Thoracic aorta (tissue), 2 donors: ENCODE measurements at regions not wholly inside any gene's neighbourhood (a gene's known extent, or its start where the extent isn't known, plus 50 kb on each side); places are given as distances from the start of the nearest gene placed in this dataset.

Experiments
- ATAC-seq: fragments of 150-250 bp; one replicate; pipeline ENCODE4 v1.8.0; 2017; ENCODE audit warnings: low read depth; ENCODE audit not compliant: insufficient number of reproducible peaks, low FRiP score
- DNase-seq: peaks from one replicate; pipeline ENCODE4 v3.0.0-alpha.2; 2020; ENCODE audit warnings: low spot score
- H3K27ac ChIP-seq, 2 donors: fragments of 200-600 bp; sonication (generic); 1 replicate in 1 of 2; 2 replicates in 1 of 2; pipeline ENCODE4 v1.5.1; 2016; ENCODE audit warnings: mild to moderate bottlenecking in 2 of 2, moderate library complexity in 2 of 2
- H3K27me3 ChIP-seq: fragments of 200-600 bp; sonication (generic); replicated peaks from 2 replicates; pipeline ENCODE4 v1.6.0; 2016; ENCODE audit warnings: mild to moderate bottlenecking; ENCODE audit not compliant: insufficient read depth
- H3K36me3 ChIP-seq: fragments of 200-600 bp; sonication (generic); one replicate; pipeline ENCODE4 v1.5.1; 2016
- H3K4me1 ChIP-seq, 2 donors: fragments of 200-600 bp; sonication (generic); 1 replicate in 1 of 2; 2 replicates in 1 of 2; pipeline versions ENCODE4 v1.5.1 to v1.6.0; 2016; ENCODE audit warnings: low read depth in 2 of 2, mild to moderate bottlenecking in 1 of 2; ENCODE audit not compliant: control insufficient read depth in 1 of 2
- H3K4me3 ChIP-seq: fragments of 200-600 bp; sonication (generic); 2 replicates; pipeline ENCODE4 v1.5.1; 2016; ENCODE audit warnings: mild to moderate bottlenecking
- H3K9me3 ChIP-seq: fragments of 200-600 bp; sonication (generic); 2 replicates; pipeline ENCODE4 v1.5.1; 2016
- CTCF ChIP-seq: fragments of 200-600 bp; sonication (generic); IDR thresholded peaks from one replicate; pipeline ENCODE4 v1.5.1; 2019; ENCODE audit warnings: antibody characterized with exemption

GRCh38 chr4:1575418-1576303 lies 108.5 kb downstream of the FAM53A start:
- H3K36me3 ChIP-seq, result no peaks in the 10 kb centered on the region
- no peak overlapping the region for H3K4me3 ChIP-seq
- no peaks in the 10 kb centered on the region for H3K9me3 ChIP-seq
- DNase-seq, result no peak
- H3K27ac ChIP-seq, result no peak overlapping the region
- no peak for ATAC-seq
- no peak for TF ChIP-seq CTCF
- H3K27me3 ChIP-seq, result no peaks in the 10 kb centered on the region
- H3K4me1 ChIP-seq, result peaks cover 0 to 5% of the 10 kb centered on the region in 2 donors

- no peak overlapping the region for H3K4me3 ChIP-seq
- no peak overlapping the region for H3K27ac ChIP-seq
- TF ChIP-seq CTCF, result no peak
- H3K9me3 ChIP-seq, result no peaks in the 10 kb centered on the region
- ATAC-seq (no peak), DNase-seq (no peak)
- H3K4me1 ChIP-seq, result peaks cover 0 to 5% of the 10 kb centered on the region in 2 donors
- no peaks in the 10 kb centered on the region for H3K27me3 ChIP-seq
- no peaks in the 10 kb centered on the region for H3K36me3 ChIP-seq
Observed at GRCh38 chr4:1574601-1575417, 109.3 kb downstream of the FAM53A start.

GRCh38 chr4:1573830-1574459 lies 110.2 kb downstream of the FAM53A start:
- no peak for DNase-seq
- no peak for ATAC-seq
- Histone ChIP-seq H3K27me3 (no peaks in the 10 kb centered on the region), H3K36me3 (no peaks in the 10 kb centered on the region), H3K27ac (no peak overlapping the region), H3K4me1 (peaks cover 0 to 5% of the 10 kb centered on the region in 2 donors), H3K9me3 (no peaks in the 10 kb centered on the region), H3K4me3 (no peak overlapping the region)
- no peak for TF ChIP-seq CTCF

- no peak for ATAC-seq
- Histone ChIP-seq H3K4me3 (no peak overlapping the region), H3K4me1 (peaks cover 0 to 2% of the 10 kb centered on the region in 2 donors), H3K27ac (no peak overlapping the region), H3K36me3 (no peaks in the 10 kb centered on the region), H3K27me3 (no peaks in the 10 kb centered on the region), H3K9me3 (no peaks in the 10 kb centered on the region)
- no peak for DNase-seq
- no peak for TF ChIP-seq CTCF
Observed at GRCh38 chr4:1572964-1573720, 111.0 kb downstream of the FAM53A start.
